ENCODE measurements at regions not wholly inside any gene's neighbourhood (a gene's known extent, or its start where the extent isn't known, plus 50 kb on each side); places are given as distances from the start of the nearest gene placed in this dataset.

- TF ChIP-seq TSHZ1 (CRISPR knock-in tag; IDR thresholded peaks at IDR 0.05) (no peak), ZNF354B (CRISPR knock-in tag; IDR thresholded peaks at IDR 0.05) (no peak), ZKSCAN1 (IDR thresholded peaks at IDR 0.05; ENCODE audit: low read depth, low read length) (no peak)
Observed at GRCh38 chr1:58405660-58406059, 140.9 kb downstream of the OMA1 start (continued).

- H4K20me1 ChIP-seq (replicated peaks; ENCODE audit: control insufficient read depth, insufficient read depth, low read length), result no peaks in the 10 kb centered on the region
- no peak overlapping the region for H3K4me3 ChIP-seq
- no TSS peak for BruUV-seq (replicated peaks)
- no peak overlapping the region for H2AFZ ChIP-seq (ENCODE audit: low read depth, low read length)
- H3K27me3 ChIP-seq (ENCODE audit: control insufficient read depth in 2 of 2, insufficient read depth in 2 of 2, low read length in 2 of 2), result peaks cover 14 to 16% of the 10 kb centered on the region in 2 experiments; a peak in 4 of 5 replicates
- H3K9me1 ChIP-seq (ENCODE audit: control insufficient read depth, insufficient read depth, low read length), result no peaks in the 10 kb centered on the region
- H3K36me3 ChIP-seq (ENCODE audit: control insufficient read depth, insufficient read depth, low read length), result no peaks in the 10 kb centered on the region
- DNase-seq (ENCODE audit: extremely low read depth in 1 of 4, low spot score in 3 of 4) (no peak), ATAC-seq (no peak), FAIRE-seq (no peak)
- in situ Hi-C loops (cut with MboI), result no loop called here
- intact Hi-C loops (cut with micrococcal nuclease), result no loop called here
- H3K9me3 ChIP-seq (replicated peaks; ENCODE audit: control insufficient read depth, insufficient read depth, low read depth, low read length), result no peaks in the 10 kb centered on the region
- H3K4me1 ChIP-seq (replicated peaks in 1 of 2; ENCODE audit: control insufficient read depth in 2 of 2, insufficient read depth in 2 of 2, low read length in 2 of 2), result no peaks in the 10 kb centered on the region
- CTCF ChIA-PET (ENCODE audit: low intra/inter-chr PET ratio), result no interaction called here
- H3K27ac ChIP-seq (ENCODE audit: extremely low read depth, low read depth, low read length), result no peak overlapping the region
- no peak overlapping the region for H3K9ac ChIP-seq (ENCODE audit: insufficient read depth in 1 of 2, low read depth in 2 of 2, low read length in 2 of 2)
- H3K79me2 ChIP-seq (ENCODE audit: control insufficient read depth, insufficient read depth, low read length), result no peaks in the 10 kb centered on the region
- 0% methylated on average over 1 of the region's 1 CpG for WGBS (ENCODE audit: insufficient coverage, low coverage, missing lambda C conversion rate)
- POLR2A ChIA-PET, result interaction anchor here (0.8 kb wide), 1 partner anchor 8 kb away, joined by 3 read pairs; no protein-coding TSS in a partner anchor
- H3K4me2 ChIP-seq (ENCODE audit: insufficient read depth, low read length), result no peak overlapping the region
- TF ChIP-seq NCOA1 (IDR thresholded peaks at IDR 0.05; ENCODE audit: low read depth), result no peak
- no peak for TF ChIP-seq HES1 (IDR thresholded peaks at IDR 0.05; ENCODE audit: low read depth)
- no peak for TF ChIP-seq CREB1 (IDR thresholded peaks at IDR 0.05)
- TF ChIP-seq CREB1 (CRISPR knock-in tag; IDR thresholded peaks at IDR 0.05), result no peak
- TF ChIP-seq MCM3 (IDR thresholded peaks at IDR 0.05), result no peak
- no peak for TF ChIP-seq ZNF57 (CRISPR knock-in tag; IDR thresholded peaks at IDR 0.05)
- TF ChIP-seq FOSL1 (tag; conservative IDR thresholded peaks at IDR 0.05), result no peak
- TF ChIP-seq MYNN (IDR thresholded peaks at IDR 0.05), result no peak
- no peak for TF ChIP-seq MYNN (CRISPR knock-in tag; IDR thresholded peaks at IDR 0.05)
- no peak for TF ChIP-seq ZNF589 (CRISPR knock-in tag; IDR thresholded peaks at IDR 0.05; ENCODE audit: low read depth)
- TF ChIP-seq E2F8 (IDR thresholded peaks at IDR 0.05; ENCODE audit: low read depth, partially characterized antibody), result no peak
- TF ChIP-seq NFATC3 (IDR thresholded peaks at IDR 0.05), result no peak
- no peak for TF ChIP-seq ASH1L (IDR thresholded peaks at IDR 0.05; ENCODE audit: borderline replicate concordance, low read depth, partially characterized antibody)
- TF ChIP-seq DLX4 (CRISPR knock-in tag; IDR thresholded peaks at IDR 0.05), result no peak
- no peak for TF ChIP-seq ZNF644 (tag; IDR thresholded peaks at IDR 0.05; ENCODE audit: low read depth)
Observed at GRCh38 chr1:58403894-58404293, 142.6 kb downstream of the OMA1 start.

Measured in K562 (cell line).